ENCODE measurements at regions not wholly inside any gene's neighbourhood (a gene's known extent, or its start where the extent isn't known, plus 50 kb on each side); places are given as distances from the start of the nearest gene placed in this dataset.

GRCh38 chr1:229064320-229065168 lies 206.4 kb upstream of the RAB4A start:
- no peak overlapping the region for H3K27ac ChIP-seq (ENCODE audit: low read depth in 1 of 2, low read length in 2 of 2)
- no peak for DNase-seq (ENCODE audit: low spot score)
- no peak overlapping the region for H3K4me3 ChIP-seq (ENCODE audit: low read depth in 1 of 3, low read length in 3 of 3)
- no peaks in the 10 kb centered on the region for H3K27me3 ChIP-seq (ENCODE audit: control insufficient read depth in 4 of 4, insufficient read depth in 4 of 4, low read length in 3 of 4)
- H3K4me1 ChIP-seq (ENCODE audit: control insufficient read depth in 4 of 4, insufficient read depth in 4 of 4, low read length in 3 of 4) = peaks cover 2 to 13% (median 3%) of the 10 kb centered on the region in 4 donors
- WGBS = 77% methylated on average over 12 of the region's 12 CpGs
- no peaks in the 10 kb centered on the region for H3K9me3 ChIP-seq (ENCODE audit: control insufficient read depth in 4 of 4, low read length in 3 of 4)
- no peaks in the 10 kb centered on the region for H3K36me3 ChIP-seq (ENCODE audit: control insufficient read depth in 4 of 4, insufficient read depth in 3 of 4, low read depth in 1 of 4, low read length in 3 of 4)
- H3K9ac ChIP-seq (ENCODE audit: low read depth in 1 of 2, low read length in 2 of 2) = no peak overlapping the region
- TF ChIP-seq RAD21 (IDR thresholded peaks at IDR 0.05) (peak in 1 of 2 donors; percentile 5), NR2F2 (IDR thresholded peaks at IDR 0.05) (peak; percentile 43), REST (IDR thresholded peaks at IDR 0.05) (no peak), HNF4A (conservative IDR thresholded peaks at IDR 0.05) (peak; percentile 35 to 44)

- no peak for TF ChIP-seq FOXA2 (IDR thresholded peaks at IDR 0.05)
- no peak for TF ChIP-seq HNF4G (IDR thresholded peaks at IDR 0.05)
- TF ChIP-seq HNF4A (conservative IDR thresholded peaks at IDR 0.05) = peak in 1 of 2 donors; percentile 17
- TF ChIP-seq MAX (IDR thresholded peaks at IDR 0.05) = no peak
- peaks cover 0 to 12% (median 2%) of the 10 kb centered on the region in 4 donors for H3K4me1 ChIP-seq (ENCODE audit: control insufficient read depth in 4 of 4, insufficient read depth in 4 of 4, low read length in 3 of 4)
- no peak overlapping the region for H3K27ac ChIP-seq (ENCODE audit: low read depth in 1 of 2, low read length in 2 of 2)
- no peak for DNase-seq (ENCODE audit: low spot score)
- H3K27me3 ChIP-seq (ENCODE audit: control insufficient read depth in 4 of 4, insufficient read depth in 4 of 4, low read length in 3 of 4) = no peaks in the 10 kb centered on the region
- H3K9ac ChIP-seq (ENCODE audit: low read depth in 1 of 2, low read length in 2 of 2) = no peak overlapping the region
- no peak overlapping the region for H3K4me3 ChIP-seq (ENCODE audit: low read depth in 1 of 3, low read length in 3 of 3)
- H3K36me3 ChIP-seq (ENCODE audit: control insufficient read depth in 4 of 4, insufficient read depth in 3 of 4, low read depth in 1 of 4, low read length in 3 of 4) = no peaks in the 10 kb centered on the region
- 67% methylated on average over 3 of the region's 3 CpGs for WGBS
- H3K9me3 ChIP-seq (ENCODE audit: control insufficient read depth in 4 of 4, low read length in 3 of 4) = no peaks in the 10 kb centered on the region
Observed at GRCh38 chr1:229065613-229066012, 205.3 kb upstream of the RAB4A start.

GRCh38 chr1:229066591-229066990 lies 204.3 kb upstream of the RAB4A start:
- no peaks in the 10 kb centered on the region for H3K9me3 ChIP-seq (ENCODE audit: control insufficient read depth in 4 of 4, low read length in 3 of 4)
- 78% methylated on average over 3 of the region's 3 CpGs for WGBS

More at GRCh38 chr1:229066591-229066990, 204.3 kb upstream of the RAB4A start:
- no peaks in the 10 kb centered on the region for H3K36me3 ChIP-seq (ENCODE audit: control insufficient read depth in 4 of 4, insufficient read depth in 3 of 4, low read depth in 1 of 4, low read length in 3 of 4)
- no peak overlapping the region for H3K27ac ChIP-seq (ENCODE audit: low read depth in 1 of 2, low read length in 2 of 2)
- no peak overlapping the region for H3K9ac ChIP-seq (ENCODE audit: low read depth in 1 of 2, low read length in 2 of 2)
- H3K27me3 ChIP-seq (ENCODE audit: control insufficient read depth in 4 of 4, insufficient read depth in 4 of 4, low read length in 3 of 4) = no peaks in the 10 kb centered on the region
- DNase-seq (ENCODE audit: low spot score) = no peak
- H3K4me3 ChIP-seq (ENCODE audit: low read depth in 1 of 3, low read length in 3 of 3) = no peak overlapping the region
- no peak for TF ChIP-seq REST (IDR thresholded peaks at IDR 0.05)
- TF ChIP-seq TAF1 (conservative IDR thresholded peaks at IDR 0.05) = no peak
- no peak for TF ChIP-seq JUND (IDR thresholded peaks at IDR 0.05)
- no peak for TF ChIP-seq RXRA (IDR thresholded peaks at IDR 0.05)
- no peak for TF ChIP-seq FOXA1 (IDR thresholded peaks at IDR 0.05)
- TF ChIP-seq EGR1 (IDR thresholded peaks at IDR 0.05; ENCODE audit: low read depth in 2 of 2) = no peak
- TF ChIP-seq RAD21 (IDR thresholded peaks at IDR 0.05) = no peak
- TF ChIP-seq HNF4G (IDR thresholded peaks at IDR 0.05) = no peak
- TF ChIP-seq ATF3 (IDR thresholded peaks at IDR 0.05) = no peak
- TF ChIP-seq FOXA2 (IDR thresholded peaks at IDR 0.05) = no peak
- TF ChIP-seq YY1 (IDR thresholded peaks at IDR 0.05) = no peak
- TF ChIP-seq NR2F2 (IDR thresholded peaks at IDR 0.05) = no peak
- no peak for TF ChIP-seq CTCF (IDR thresholded peaks at IDR 0.05; ENCODE audit: low read depth, low read length, missing input control)
- H3K4me1 ChIP-seq (ENCODE audit: control insufficient read depth in 4 of 4, insufficient read depth in 4 of 4, low read length in 3 of 4) = peaks cover 0 to 12% (median 2%) of the 10 kb centered on the region in 4 donors

Data from liver (tissue), 8 donors.